HEK293 (cell line): ENCODE measurements at regions not wholly inside any gene's neighbourhood (a gene's known extent, or its start where the extent isn't known, plus 50 kb on each side); places are given as distances from the start of the nearest gene placed in this dataset.

Experiments used
- CTCF ChIA-PET: fragments of 350-600 bp; formaldehyde crosslinking; extraction: SDS; loops from one replicate; lab custom pipeline; 2021; ENCODE audit warnings: antibody characterized with exemption; lab: Yijun Ruan, JAX
- POLR2A ChIA-PET: fragments of 300-600 bp; formaldehyde crosslinking; extraction: SDS; loops from one replicate; lab custom pipeline; 2020; ENCODE audit warnings: antibody characterized with exemption, inconsistent platforms; lab: Yijun Ruan, JAX
- H3K27ac ChIP-seq: fragments of 200-500 bp; sonication (Bioruptor generic); 2 replicates; pipeline ENCODE4 v1.5.1; 2014; ENCODE audit warnings: low read depth, low read length, control low read depth, inconsistent platforms; ENCODE audit errors: extremely low read depth
- H3K36me3 ChIP-seq, 2 experiments: fragments of 200-500 bp in 1 of 2; sonication (Bioruptor generic) in 1 of 2; 1 replicate in 1 of 2; 2 replicates in 1 of 2; pipeline ENCODE4 v1.5.1; 2014 to 2017; ENCODE audit warnings: inconsistent platforms in 2 of 2, low read length in 2 of 2; ENCODE audit not compliant: control insufficient read depth in 2 of 2, insufficient read depth in 1 of 2
- H3K4me1 ChIP-seq: fragments of 200-500 bp; sonication (Bioruptor generic); 2 replicates; pipeline ENCODE4 v1.5.1; 2014; ENCODE audit warnings: mild to moderate bottlenecking, low read length, inconsistent platforms; ENCODE audit not compliant: control insufficient read depth, insufficient read depth
- H3K4me3 ChIP-seq: 2 replicates; pipeline ENCODE4 v1.5.1; 2011; ENCODE audit warnings: low read depth, mild to moderate bottlenecking, control low read depth, low read length, moderate library complexity
- H3K9me3 ChIP-seq: fragments of 200-500 bp; sonication (Bioruptor generic); 2 replicates; pipeline ENCODE4 v1.5.1; 2014; ENCODE audit warnings: low read depth, low read length, inconsistent platforms; ENCODE audit not compliant: control insufficient read depth, insufficient read depth
- WT1 ChIP-seq: fragments of 450-650 bp; formaldehyde crosslinking; IDR thresholded peaks from 2 replicates; pipeline ENCODE4 v1.5.1; 2016; ENCODE audit warnings: missing biosample characterization, missing genetic modification characterization
- ZBTB10 ChIP-seq: fragments of 450-650 bp; formaldehyde crosslinking; IDR thresholded peaks from 2 replicates; pipeline ENCODE4 v1.5.1; 2016; ENCODE audit warnings: missing biosample characterization, missing genetic modification characterization
- ZBTB8A ChIP-seq: fragments of 450-650 bp; formaldehyde crosslinking; IDR thresholded peaks from 2 replicates; pipeline ENCODE4 v1.5.1; 2016; ENCODE audit warnings: missing biosample characterization, missing genetic modification characterization
- ZNF155 ChIP-seq: fragments of 450-650 bp; formaldehyde crosslinking; IDR thresholded peaks from 2 replicates; pipeline ENCODE4 v1.5.1; 2016; ENCODE audit warnings: missing biosample characterization, missing genetic modification characterization
- ZNF157 ChIP-seq: fragments of 450-650 bp; formaldehyde crosslinking; IDR thresholded peaks from 2 replicates; pipeline ENCODE4 v1.5.1; 2016; ENCODE audit warnings: missing biosample characterization, missing genetic modification characterization
- ZNF16 ChIP-seq: fragments of 450-650 bp; formaldehyde crosslinking; IDR thresholded peaks from 2 replicates; pipeline ENCODE4 v1.5.1; 2016; ENCODE audit warnings: low read depth, missing biosample characterization, missing genetic modification characterization
- ZNF174 ChIP-seq: fragments of 450-650 bp; formaldehyde crosslinking; IDR thresholded peaks from 2 replicates; pipeline ENCODE4 v1.5.0; 2017; ENCODE audit warnings: missing biosample characterization, mild to moderate bottlenecking, missing genetic modification characterization
- ZNF398 ChIP-seq: fragments of 450-650 bp; formaldehyde crosslinking; IDR thresholded peaks from 2 replicates; pipeline ENCODE4 v1.5.1; 2017; ENCODE audit warnings: missing biosample characterization, missing genetic modification characterization
- ZNF623 ChIP-seq: fragments of 450-650 bp; formaldehyde crosslinking; IDR thresholded peaks from 2 replicates; pipeline ENCODE4 v1.5.1; 2016; ENCODE audit warnings: missing biosample characterization, missing genetic modification characterization
- ZNF654 ChIP-seq: fragments of 450-650 bp; formaldehyde crosslinking; IDR thresholded peaks from 2 replicates; pipeline ENCODE4 v1.5.1; 2016; ENCODE audit warnings: low read depth, missing biosample characterization, missing genetic modification characterization
- ZNF660 ChIP-seq: fragments of 450-650 bp; IDR thresholded peaks from 2 replicates; pipeline ENCODE4 v1.5.1; 2018; ENCODE audit warnings: missing biosample characterization, mild to moderate bottlenecking, missing genetic modification characterization
- ZNF664 ChIP-seq: fragments of 450-650 bp; formaldehyde crosslinking; IDR thresholded peaks from 2 replicates; pipeline ENCODE4 v1.5.1; 2016; ENCODE audit warnings: missing biosample characterization, missing genetic modification characterization
- ZNF776 ChIP-seq: fragments of 450-650 bp; formaldehyde crosslinking; IDR thresholded peaks from 2 replicates; pipeline ENCODE4 v1.5.0; 2017; ENCODE audit warnings: missing biosample characterization, missing genetic modification characterization, borderline replicate concordance
- ZNF837 ChIP-seq: fragments of 450-650 bp; formaldehyde crosslinking; IDR thresholded peaks from 2 replicates; pipeline ENCODE4 v1.5.1; 2016; ENCODE audit warnings: missing biosample characterization, missing genetic modification characterization
- TF ChIP-seq, protein P1 (sequence below): fragments of 450-650 bp; formaldehyde crosslinking; IDR thresholded peaks from 2 replicates; pipeline ENCODE4 v1.5.1; 2016; ENCODE audit warnings: missing biosample characterization, missing genetic modification characterization
- TF ChIP-seq, protein P2 (sequence below): fragments of 450-650 bp; formaldehyde crosslinking; IDR thresholded peaks from 2 replicates; pipeline ENCODE4 v1.5.1; 2017; ENCODE audit warnings: missing biosample characterization, missing genetic modification characterization

DNA sequence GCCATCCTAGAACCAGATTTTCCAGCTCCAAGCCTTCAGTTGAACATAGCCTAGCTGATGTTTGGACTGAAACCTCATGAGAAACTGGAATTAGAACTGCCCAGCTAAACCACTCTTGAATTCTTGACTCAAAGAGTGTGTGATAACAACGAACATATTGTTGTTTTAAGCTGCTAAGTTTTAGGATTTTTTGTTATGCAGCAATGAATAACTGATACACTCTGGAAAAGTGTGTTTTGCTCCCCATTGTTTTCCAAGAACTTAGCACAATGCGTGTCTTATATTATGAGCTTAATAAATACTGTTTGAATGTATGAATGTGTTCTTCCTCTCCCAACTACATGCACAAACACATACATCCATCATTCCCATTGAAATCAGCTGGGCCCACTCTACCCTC is 379.6 kb downstream of the EDEM1 start (continued):
- no peak for TF ChIP-seq ZNF155
- TF ChIP-seq ZNF776 (tag by site-specific recombination), result no peak
- TF ChIP-seq WT1 (tag by site-specific recombination), result no peak
- TF ChIP-seq, protein P1, sequence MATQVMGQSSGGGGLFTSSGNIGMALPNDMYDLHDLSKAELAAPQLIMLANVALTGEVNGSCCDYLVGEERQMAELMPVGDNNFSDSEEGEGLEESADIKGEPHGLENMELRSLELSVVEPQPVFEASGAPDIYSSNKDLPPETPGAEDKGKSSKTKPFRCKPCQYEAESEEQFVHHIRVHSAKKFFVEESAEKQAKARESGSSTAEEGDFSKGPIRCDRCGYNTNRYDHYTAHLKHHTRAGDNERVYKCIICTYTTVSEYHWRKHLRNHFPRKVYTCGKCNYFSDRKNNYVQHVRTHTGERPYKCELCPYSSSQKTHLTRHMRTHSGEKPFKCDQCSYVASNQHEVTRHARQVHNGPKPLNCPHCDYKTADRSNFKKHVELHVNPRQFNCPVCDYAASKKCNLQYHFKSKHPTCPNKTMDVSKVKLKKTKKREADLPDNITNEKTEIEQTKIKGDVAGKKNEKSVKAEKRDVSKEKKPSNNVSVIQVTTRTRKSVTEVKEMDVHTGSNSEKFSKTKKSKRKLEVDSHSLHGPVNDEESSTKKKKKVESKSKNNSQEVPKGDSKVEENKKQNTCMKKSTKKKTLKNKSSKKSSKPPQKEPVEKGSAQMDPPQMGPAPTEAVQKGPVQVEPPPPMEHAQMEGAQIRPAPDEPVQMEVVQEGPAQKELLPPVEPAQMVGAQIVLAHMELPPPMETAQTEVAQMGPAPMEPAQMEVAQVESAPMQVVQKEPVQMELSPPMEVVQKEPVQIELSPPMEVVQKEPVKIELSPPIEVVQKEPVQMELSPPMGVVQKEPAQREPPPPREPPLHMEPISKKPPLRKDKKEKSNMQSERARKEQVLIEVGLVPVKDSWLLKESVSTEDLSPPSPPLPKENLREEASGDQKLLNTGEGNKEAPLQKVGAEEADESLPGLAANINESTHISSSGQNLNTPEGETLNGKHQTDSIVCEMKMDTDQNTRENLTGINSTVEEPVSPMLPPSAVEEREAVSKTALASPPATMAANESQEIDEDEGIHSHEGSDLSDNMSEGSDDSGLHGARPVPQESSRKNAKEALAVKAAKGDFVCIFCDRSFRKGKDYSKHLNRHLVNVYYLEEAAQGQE, result no peak
- TF ChIP-seq ZNF398, result no peak
- no peak for TF ChIP-seq ZBTB10 (tag by site-specific recombination)
- no peak for TF ChIP-seq ZNF664 (tag by site-specific recombination)
- no peak for TF ChIP-seq ZNF157 (tag by site-specific recombination)
- TF ChIP-seq ZBTB8A (tag by site-specific recombination), result no peak
- TF ChIP-seq ZNF660 (tag by site-specific recombination), result no peak
- no peak for TF ChIP-seq ZNF837 (tag by site-specific recombination)
- TF ChIP-seq ZNF16 (tag by site-specific recombination), result no peak
- TF ChIP-seq ZNF623 (tag by site-specific recombination), result no peak
- TF ChIP-seq, protein P2, sequence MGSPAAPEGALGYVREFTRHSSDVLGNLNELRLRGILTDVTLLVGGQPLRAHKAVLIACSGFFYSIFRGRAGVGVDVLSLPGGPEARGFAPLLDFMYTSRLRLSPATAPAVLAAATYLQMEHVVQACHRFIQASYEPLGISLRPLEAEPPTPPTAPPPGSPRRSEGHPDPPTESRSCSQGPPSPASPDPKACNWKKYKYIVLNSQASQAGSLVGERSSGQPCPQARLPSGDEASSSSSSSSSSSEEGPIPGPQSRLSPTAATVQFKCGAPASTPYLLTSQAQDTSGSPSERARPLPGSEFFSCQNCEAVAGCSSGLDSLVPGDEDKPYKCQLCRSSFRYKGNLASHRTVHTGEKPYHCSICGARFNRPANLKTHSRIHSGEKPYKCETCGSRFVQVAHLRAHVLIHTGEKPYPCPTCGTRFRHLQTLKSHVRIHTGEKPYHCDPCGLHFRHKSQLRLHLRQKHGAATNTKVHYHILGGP (tag by site-specific recombination), result no peak
- TF ChIP-seq, all 188 proteins: peak for 0

- TF ChIP-seq ZNF174 (tag by site-specific recombination), result no peak
- 0 out of 2 replicates have a peak, but pooled peaks have one; percentile 5 for TF ChIP-seq ZNF654 (tag by site-specific recombination)
- Histone ChIP-seq H3K9me3 (no peaks in the 10 kb centered on the region), H3K27ac (no peak overlapping the region), H3K4me3 (no peak overlapping the region), H3K4me1 (no peaks in the 10 kb centered on the region), H3K36me3 (no peaks in the 10 kb centered on the region)
- ChIA-PET CTCF (interaction anchor here (0.7 to 1.0 kb wide), 2 partner anchors 191 to 341 kb away, joined by 3 read pairs; no protein-coding TSS in a partner anchor), POLR2A (no interaction called here)
Observed at GRCh38 chr3:5568451-5568850, 380.9 kb downstream of the EDEM1 start.
